Stimulated activated CD4-positive, alpha-beta T cell treated with anti-CD3 and anti-CD28 coated beads, Interleukin-1b, Interleukin-23, amount 100 ng/mL, for 4 hours (primary cell): ENCODE measurements at regions not wholly inside any gene's neighbourhood (a gene's known extent, or its start where the extent isn't known, plus 50 kb on each side); places are given as distances from the start of the nearest gene placed in this dataset.
"Not testable (repeated sequence)": the region's sequence is repeated elsewhere in the genome, so short reads cannot be mapped to it uniquely, and the experiment has no call there.

Experiments
- DNase-seq, 2 donors: peaks; one replicate each; pipeline ENCODE4 v3.0.0-alpha.2; 2020; ENCODE audit warnings: low read depth in 2 of 2

- DNase-seq = no peak
Observed at GRCh38 chr5:124514956-124515355, 231.5 kb downstream of the ZNF608 start.

- no peak for DNase-seq
Observed at GRCh38 chr5:124512952-124513632, 233.3 kb downstream of the ZNF608 start.

- DNase-seq = no peak
Observed at GRCh38 chr5:124512236-124512635, 234.2 kb downstream of the ZNF608 start.

- DNase-seq = no peak
Observed at GRCh38 chr5:124511791-124512190, 234.6 kb downstream of the ZNF608 start.

GRCh38 chr5:124507688-124508087 is 238.8 kb downstream of the ZNF608 start:
- no peak for DNase-seq

- DNase-seq = no peak
Observed at GRCh38 chr5:124504081-124504916, 242.1 kb downstream of the ZNF608 start.

GRCh38 chr5:124502551-124502950 is 243.9 kb downstream of the ZNF608 start:
- no peak for DNase-seq

GRCh38 chr5:124499818-124500217 is 246.6 kb downstream of the ZNF608 start:
- not testable (repeated sequence) for DNase-seq

GRCh38 chr5:124496968-124497367 is 249.5 kb downstream of the ZNF608 start:
- DNase-seq = not testable (repeated sequence)

GRCh38 chr5:124494540-124495116 is 251.8 kb downstream of the ZNF608 start:
- no peak for DNase-seq

- DNase-seq = no peak
Observed at GRCh38 chr5:124492444-124493224, 253.8 kb downstream of the ZNF608 start.

- not testable (repeated sequence) for DNase-seq
Observed at GRCh38 chr5:124490315-124490714, 256.1 kb downstream of the ZNF608 start.

GRCh38 chr5:124481419-124481818 is 265.0 kb downstream of the ZNF608 start:
- DNase-seq = no peak

- DNase-seq = no peak
Observed at GRCh38 chr5:124480964-124481363, 265.5 kb downstream of the ZNF608 start.

GRCh38 chr5:124480022-124480421 is 266.4 kb downstream of the ZNF608 start:
- DNase-seq = no peak

- no peak for DNase-seq
Observed at GRCh38 chr5:124478264-124478663, 268.2 kb downstream of the ZNF608 start.

GRCh38 chr5:124477577-124477976 is 268.9 kb downstream of the ZNF608 start:
- DNase-seq = no peak

- DNase-seq = no peak
Observed at GRCh38 chr5:124477062-124477461, 269.4 kb downstream of the ZNF608 start.

- DNase-seq = no peak
Observed at GRCh38 chr5:124474528-124475215, 271.8 kb downstream of the ZNF608 start.

- DNase-seq = no peak
Observed at GRCh38 chr5:124468671-124469411, 277.6 kb downstream of the ZNF608 start.

- no peak for DNase-seq
Observed at GRCh38 chr5:124467745-124468144, 278.7 kb downstream of the ZNF608 start.
